RWPE1 (cell line): ENCODE measurements at regions not wholly inside any gene's neighbourhood (a gene's known extent, or its start where the extent isn't known, plus 50 kb on each side); places are given as distances from the start of the nearest gene placed in this dataset.

Source experiments
- CTCF ChIA-PET: fragments of 350-600 bp; sonication (Branson Sonifier 250); formaldehyde crosslinking; extraction: SDS; loops from one replicate; lab custom pipeline; 2021; lab: Yijun Ruan, JAX
- POLR2A ChIA-PET: fragments of 400-600 bp; formaldehyde crosslinking; extraction: SDS; loops from one replicate; lab custom pipeline; 2020; ENCODE audit warnings: antibody characterized with exemption; ENCODE audit not compliant: low non-redundant PET; lab: Yijun Ruan, JAX
- DNase-seq: peaks from one replicate; pipeline ENCODE4 v3.0.0; 2012; ENCODE audit warnings: low spot score
- H3K27ac ChIP-seq: fragments of 450-650 bp; 2 replicates; pipeline ENCODE4 v1.5.1; 2017
- CTCF ChIP-seq: fragments of 450-650 bp; conservative IDR thresholded peaks from 2 replicates; pipeline ENCODE4 v1.5.1; 2017; ENCODE audit warnings: low read depth, mild to moderate bottlenecking

DNA sequence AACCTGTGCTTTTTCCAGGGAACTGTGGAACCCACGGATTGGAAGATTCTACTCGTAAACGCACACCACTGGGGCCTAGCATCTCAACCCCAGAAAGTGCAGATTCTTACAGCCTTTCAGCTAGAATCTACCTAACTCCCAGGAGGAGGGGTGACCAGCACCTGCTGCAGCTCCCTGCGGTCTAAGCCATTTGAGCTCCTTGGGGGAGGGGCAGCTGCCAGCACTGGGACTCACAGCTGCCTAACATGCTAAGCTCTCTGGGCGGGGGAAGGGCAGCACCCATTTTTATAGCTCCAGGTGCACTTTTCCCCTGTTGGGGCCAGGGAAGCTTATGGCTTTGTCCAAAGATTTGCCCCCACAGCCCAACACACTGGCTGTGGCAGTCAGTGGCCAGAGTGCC, 595.7 kb upstream of the EPHA5 start:
- ChIA-PET POLR2A (no interaction called here), CTCF (no interaction called here)
- no peak for TF ChIP-seq CTCF
- DNase-seq, result no peak
- H3K27ac ChIP-seq, result no peak overlapping the region

DNA sequence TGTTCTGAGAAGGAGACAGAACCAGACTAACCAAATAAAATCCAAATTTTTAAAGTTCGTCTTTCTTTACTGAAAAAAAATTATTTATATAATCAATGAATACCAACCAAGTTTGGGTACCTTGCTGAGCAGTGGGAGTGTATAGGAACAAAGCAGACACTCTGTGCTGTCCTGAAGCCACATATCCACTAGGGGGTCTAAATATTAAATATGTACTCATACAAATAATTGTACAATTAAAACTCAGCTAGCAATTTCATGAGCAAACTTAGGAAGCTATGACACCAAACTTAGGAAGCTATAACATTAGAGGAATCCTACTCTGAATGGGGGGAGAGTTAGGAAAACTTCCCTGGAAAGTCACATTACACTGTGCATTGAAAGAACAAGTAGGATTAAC, 582.0 kb upstream of the EPHA5 start:
- peak; percentile 12; the same call in 1 of the 2 replicates for TF ChIP-seq CTCF
- no peak overlapping the region for H3K27ac ChIP-seq
- ChIA-PET CTCF (interaction anchor here (0.5 to 0.6 kb wide), 2 partner anchors 19 to 873 kb away, joined by 3 to 4 read pairs; no protein-coding TSS in a partner anchor), POLR2A (no interaction called here)
- DNase-seq, result no peak

DNA sequence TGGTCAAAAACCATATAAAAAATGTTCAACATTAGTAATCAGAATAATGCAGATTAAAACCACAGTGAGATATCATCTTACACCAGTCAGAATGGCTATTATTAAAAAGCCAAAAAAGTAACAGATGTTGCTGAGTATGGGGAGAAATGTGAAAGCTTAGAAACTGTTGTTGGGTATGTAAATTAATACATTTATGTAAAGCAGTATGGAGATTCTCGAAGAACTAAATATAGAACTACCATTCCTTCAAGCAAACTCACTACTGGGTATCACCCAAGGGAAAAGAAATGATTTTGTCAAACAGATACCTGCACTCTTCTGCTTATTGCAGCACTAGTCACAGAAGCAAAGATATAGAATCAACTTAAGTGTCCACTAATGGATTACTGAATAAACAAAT, 576.4 kb upstream of the EPHA5 start:
- H3K27ac ChIP-seq, result no peak overlapping the region
- TF ChIP-seq CTCF, result no peak
- DNase-seq, result no peak
- ChIA-PET POLR2A (no interaction called here), CTCF (no interaction called here)

- no peak for DNase-seq
- ChIA-PET CTCF (no interaction called here), POLR2A (no interaction called here)
- H3K27ac ChIP-seq, result no peak overlapping the region
- no peak for TF ChIP-seq CTCF
Observed at GRCh38 chr4:66235876-66236275, 565.6 kb upstream of the EPHA5 start.

DNA sequence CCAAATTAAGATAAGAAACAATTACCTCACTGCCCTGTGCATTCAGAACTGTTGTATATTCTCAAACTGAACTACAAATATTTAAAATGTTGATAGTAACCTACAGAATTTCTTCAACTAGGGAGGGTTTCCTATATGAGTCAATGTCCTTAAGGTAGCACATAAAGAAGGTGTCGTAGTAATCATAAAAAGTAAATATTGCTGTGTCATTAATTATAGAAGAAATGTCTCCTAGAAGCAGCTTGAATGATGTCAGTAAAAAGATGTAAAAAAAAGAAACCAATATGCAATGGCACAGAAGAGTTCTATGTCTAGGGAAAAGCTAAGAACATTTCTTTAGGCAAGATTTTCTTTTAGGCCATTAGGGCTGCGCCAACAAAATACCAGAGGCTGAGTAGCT, 559.6 kb upstream of the EPHA5 start:
- ChIA-PET POLR2A (no interaction called here), CTCF (interaction anchor here (0.7 kb wide), 1 partner anchor 47 kb away, joined by 3 read pairs; no protein-coding TSS in a partner anchor)
- H3K27ac ChIP-seq, result no peak overlapping the region
- no peak for TF ChIP-seq CTCF
- no peak for DNase-seq

DNA sequence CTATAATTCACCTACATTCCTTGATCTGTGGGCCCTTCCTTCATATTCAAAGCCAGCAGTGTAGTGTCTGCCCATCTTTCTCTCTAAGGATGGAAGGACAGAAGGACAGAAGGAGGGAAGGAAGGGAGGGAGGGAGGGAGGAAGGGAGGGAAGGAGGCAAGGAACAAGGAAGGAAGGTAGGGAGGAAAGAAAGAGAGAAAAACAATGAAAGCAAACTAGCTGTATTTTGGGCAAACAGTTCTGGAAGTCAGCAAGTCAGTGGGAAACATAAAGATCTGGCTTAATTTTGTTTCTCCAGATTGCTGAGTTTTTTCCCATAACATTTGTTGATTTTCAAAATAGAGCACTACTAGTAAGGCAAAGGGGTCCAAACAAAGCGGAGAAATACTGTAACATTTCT, 555.2 kb upstream of the EPHA5 start:
- no peak for TF ChIP-seq CTCF
- H3K27ac ChIP-seq, result no peak overlapping the region
- ChIA-PET POLR2A (no interaction called here), CTCF (interaction anchor here (0.6 kb wide), 1 partner anchor 73 kb away, joined by 11 read pairs; no protein-coding TSS in a partner anchor)
- no peak for DNase-seq
